HG02840 (cell line): ENCODE measurements at regions not wholly inside any gene's neighbourhood (a gene's known extent, or its start where the extent isn't known, plus 50 kb on each side); places are given as distances from the start of the nearest gene placed in this dataset.

Experiments used
- ATAC-seq: cut with Tn5 transposase; IDR thresholded peaks from one replicate; pipeline ENCODE4 v1.9.1; 2021; ENCODE audit warnings: mild to moderate bottlenecking, moderate library complexity, moderate number of reproducible peaks; ENCODE audit not compliant: unreplicated experiment, low FRiP score

GRCh38 chr3:124269619-124270018 lies 277.7 kb upstream of the ROPN1 start:
- no peak for ATAC-seq

GRCh38 chr3:124272605-124273151 lies 280.8 kb upstream of the ROPN1 start:
- ATAC-seq: no peak

DNA sequence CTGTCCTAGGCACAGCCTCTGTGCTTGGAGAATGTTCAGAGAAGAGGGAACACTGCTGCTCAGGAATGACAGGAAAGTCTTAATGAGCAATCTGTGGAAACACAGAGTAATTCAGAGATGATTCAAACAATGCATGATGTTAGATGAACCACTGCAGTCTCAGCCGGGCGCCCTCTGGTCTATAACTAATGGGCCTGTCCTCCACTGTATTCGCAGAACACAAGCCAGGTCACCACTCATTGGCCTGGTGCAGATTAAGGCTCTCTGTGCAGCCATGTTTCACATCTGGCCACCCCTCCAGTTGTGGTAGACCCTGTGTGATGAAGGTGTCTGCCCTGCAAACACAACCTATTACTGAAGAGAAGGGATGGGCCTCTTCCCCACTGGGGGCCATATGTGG lies 281.7 kb upstream of the ROPN1 start:
- ATAC-seq: no peak

- ATAC-seq: no peak
Measured at GRCh38 chr3:124274051-124274450, 282.1 kb upstream of the ROPN1 start.

DNA sequence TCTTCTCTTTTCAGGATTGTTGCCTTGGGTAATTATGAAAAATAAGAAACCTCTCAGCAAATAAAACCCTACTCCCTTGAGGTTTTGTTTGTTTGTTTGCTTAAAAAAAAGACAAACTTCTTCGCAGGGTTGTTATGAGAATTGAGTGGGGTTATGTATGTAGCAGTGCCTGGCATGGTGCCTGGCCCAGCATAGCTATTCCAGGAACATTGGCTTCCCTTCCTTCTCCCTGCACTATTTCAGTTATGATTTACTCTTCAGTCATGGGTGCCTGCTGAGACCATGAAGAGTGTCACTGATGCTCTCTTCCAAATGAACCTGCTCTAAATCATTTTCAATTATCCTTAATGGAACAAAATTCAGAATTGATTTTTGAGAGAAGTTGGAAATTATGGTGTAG lies 283.5 kb upstream of the ROPN1 start:
- no peak for ATAC-seq

GRCh38 chr3:124276133-124276532 lies 284.2 kb upstream of the ROPN1 start:
- ATAC-seq: no peak

GRCh38 chr3:124276539-124277143 lies 284.7 kb upstream of the ROPN1 start:
- no peak for ATAC-seq

DNA sequence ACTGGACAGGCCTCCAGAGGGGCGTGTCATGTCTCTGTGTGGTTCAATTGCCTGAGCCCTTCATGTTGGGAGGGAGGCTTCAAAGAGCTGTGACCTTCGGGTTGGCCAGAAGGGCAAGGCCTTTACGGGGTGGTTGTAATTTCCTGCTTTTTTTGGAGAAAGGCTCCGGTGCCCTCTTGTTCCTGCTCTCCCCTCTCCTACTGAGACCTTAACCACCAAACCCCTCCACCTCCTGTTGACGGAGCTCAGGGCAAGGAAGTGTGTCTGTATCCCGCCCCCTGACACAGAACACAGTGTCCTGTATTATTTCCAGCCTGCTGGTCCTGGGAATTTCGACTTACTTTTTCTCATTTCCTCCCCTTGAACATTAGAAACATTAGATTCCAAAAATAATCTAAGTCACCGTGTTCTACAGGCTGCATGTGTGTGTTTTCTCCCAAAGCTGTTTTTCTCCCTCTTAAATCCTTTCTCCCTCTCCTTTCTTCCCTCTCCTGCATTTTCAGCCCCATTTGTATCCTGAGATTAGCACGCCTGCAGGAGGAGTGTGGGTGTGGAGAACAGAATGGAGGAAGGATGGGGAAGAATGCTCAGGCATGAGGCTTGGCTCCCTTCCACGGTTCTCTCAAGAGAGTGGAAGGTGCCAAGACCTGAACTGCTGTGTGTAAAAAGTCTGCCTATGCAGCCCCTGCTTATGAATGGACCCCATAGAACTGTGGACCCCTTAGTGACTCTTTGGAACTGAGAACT lies 285.4 kb upstream of the ROPN1 start:
- ATAC-seq: no peak

DNA sequence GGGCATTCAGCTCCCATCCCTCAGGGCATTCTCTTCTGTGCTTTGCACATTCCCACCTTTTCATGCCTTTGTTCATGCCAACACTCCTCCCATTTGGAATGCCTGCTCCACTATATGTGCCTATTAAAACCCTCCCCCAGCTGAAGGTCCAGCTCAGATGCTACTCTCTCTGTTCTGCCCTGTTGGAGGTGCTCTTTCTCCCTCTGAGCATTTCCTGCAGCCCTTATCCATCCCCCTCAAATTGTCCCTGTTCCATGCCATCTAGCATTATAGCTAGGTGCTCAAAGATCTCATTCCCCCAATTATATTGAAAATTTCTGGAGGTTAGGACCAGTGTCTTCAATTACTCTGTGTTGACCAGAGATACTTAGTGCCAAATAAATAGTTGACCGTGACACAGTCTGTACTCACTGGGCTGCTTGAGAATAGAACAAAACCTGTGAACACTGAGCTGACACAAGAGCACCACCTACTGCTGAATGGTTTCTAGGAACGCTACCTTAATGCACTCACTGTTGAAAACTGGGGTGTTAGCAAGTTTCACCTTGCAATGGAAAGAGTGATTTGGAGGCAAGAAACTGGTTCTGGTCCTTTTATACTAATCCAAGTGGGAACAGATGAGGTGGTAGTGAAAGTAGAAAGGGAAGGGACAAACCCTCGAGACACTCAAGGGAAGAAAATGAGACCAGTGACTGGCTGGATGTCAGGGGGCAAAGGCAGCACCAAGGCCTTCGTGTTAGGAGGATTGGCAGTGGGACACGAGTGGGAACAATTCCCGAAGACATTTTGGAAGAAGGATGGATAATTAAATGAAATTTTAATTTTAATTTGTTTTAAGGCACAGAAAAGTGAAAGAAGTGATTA lies 289.8 kb upstream of the ROPN1 start:
- no peak for ATAC-seq

DNA sequence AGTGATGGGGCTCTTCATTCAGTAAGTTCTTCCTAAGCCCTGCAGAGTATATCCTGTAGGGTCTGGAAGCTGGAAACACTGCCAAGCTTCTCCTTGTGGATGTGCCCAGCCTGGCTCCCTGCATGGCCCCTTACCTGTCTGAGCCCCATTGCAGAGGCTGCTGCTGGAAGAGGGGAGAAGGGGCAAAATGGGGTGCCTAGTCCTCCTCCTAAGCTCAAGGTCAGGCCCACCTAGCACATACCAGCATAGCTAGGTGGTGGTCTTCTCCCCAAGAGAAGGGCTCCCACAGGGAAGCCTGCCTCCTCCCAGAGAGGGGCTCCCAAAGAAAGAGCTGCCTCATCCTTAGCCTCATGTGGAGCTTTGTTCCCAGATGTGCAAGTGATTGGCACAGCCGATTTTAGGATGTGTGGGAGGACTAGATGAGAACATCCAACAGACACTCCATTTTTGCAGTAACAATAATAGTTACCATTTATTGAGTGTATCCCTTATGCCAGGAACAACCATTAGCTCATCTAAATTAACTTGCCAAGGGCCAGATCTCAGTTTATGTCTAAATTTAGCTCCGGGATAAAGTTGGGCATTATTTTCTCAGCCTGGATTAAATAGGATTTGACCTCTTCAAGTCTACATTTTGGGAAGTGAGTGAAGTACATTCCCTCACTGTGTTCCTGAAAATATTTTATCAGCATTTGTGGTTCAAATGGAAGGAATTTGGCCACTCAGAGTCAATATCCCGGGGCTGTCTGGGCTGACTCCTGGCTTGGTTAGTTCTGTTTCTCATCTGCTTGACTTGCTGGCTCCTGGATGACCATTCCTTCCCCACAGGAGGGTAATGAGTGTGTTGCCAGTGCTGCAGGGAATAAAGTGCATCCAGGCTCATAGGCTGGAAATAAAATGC lies 291.1 kb upstream of the ROPN1 start:
- ATAC-seq: no peak

DNA sequence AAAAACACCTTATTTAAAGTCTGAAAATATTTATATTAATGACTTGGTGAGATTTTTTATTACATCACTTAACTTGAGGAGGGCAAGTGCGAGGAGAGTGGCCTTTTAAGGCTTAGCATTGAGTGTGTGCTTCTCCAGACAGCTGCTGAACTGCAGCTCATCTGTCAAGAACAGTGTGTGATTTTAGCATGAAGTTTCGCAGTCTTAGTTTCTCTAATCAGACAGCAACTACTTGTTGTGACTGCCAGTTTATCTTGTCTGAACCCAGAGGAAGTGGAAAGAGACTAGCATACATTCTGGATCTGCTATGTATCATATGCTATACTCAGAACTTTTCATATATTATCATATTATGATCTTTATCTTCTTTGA lies 291.7 kb upstream of the ROPN1 start:
- ATAC-seq: no peak

DNA sequence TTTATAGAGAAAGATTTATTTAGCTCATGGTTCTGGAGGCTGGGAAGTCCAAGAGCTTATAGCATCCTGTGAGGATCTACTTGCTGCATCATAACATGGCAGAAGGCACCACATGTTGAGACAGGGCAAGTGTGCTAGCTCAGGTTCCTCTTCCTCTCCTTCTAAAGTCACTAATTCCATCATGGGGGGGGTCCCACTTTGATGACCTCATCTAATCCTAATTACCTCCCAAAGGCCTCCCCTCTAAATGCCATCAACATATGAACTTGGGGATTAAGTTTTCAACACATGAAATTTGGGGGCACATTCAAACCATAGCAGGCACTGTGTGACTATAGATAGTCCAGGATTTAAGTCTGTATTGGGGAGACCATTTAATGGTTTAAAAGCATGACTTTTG lies 297.1 kb upstream of the ROPN1 start:
- no peak for ATAC-seq

DNA sequence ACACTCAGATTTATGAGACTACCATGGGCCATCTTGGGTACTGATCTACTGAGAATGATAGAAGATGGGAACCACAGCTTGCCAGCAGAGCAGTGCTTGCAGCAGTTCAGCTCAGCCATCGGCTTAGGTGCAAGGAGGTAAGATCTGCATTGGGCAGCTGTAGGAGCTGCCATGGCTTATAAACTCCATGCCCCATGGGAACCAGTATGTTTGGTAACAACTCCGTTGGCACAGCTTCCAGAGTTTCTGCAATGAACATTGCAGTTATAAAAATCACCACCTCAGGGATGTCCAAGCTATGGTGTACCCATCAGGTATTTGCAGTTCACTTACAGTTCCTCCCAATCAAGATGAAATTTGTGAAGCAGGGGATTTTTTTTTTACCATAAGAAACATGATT lies 299.1 kb upstream of the ROPN1 start:
- ATAC-seq: no peak

DNA sequence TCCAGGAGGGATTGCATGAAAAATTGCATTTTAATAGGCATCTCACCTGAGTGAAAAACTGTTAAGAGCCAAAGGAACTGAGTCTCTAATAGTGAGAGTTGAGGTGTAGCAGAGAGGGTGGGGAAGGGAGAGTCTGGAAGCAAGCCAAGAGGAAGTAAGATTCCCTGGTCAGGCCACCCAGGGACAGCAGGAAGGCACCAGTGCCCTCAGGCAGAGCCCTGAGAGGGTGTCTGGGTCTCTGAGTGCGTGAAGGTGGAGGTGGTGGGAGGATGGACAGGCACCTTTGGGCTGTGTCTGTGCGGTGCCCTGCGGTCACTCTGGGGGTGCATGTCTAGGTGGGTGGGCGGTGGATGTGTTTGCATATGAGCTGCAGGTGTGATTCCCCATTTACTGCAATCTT lies 300.4 kb upstream of the ROPN1 start:
- no peak for ATAC-seq

DNA sequence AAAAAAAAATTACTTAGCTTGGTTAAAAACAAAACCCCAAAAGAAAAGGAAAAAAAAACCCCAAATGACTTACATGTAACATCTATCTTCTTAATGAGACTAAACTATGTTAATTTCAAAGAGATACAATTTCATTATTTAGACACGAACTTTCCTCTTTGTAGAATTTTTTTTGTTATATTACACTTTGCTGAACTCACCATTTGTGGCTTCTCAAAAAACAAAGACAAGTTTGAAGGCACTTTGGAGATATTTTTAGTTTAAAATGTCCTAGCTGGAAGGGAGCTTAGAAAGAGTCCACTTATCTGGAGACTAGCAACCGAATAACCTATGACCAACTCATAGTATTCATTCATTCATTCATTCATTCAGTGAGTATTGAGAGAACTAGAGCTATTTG lies 301.7 kb upstream of the ROPN1 start:
- no peak for ATAC-seq

GRCh38 chr3:124295362-124295761 lies 303.4 kb upstream of the ROPN1 start:
- ATAC-seq: no peak

- no peak for ATAC-seq
Measured at GRCh38 chr3:124296406-124296805, 304.5 kb upstream of the ROPN1 start.

DNA sequence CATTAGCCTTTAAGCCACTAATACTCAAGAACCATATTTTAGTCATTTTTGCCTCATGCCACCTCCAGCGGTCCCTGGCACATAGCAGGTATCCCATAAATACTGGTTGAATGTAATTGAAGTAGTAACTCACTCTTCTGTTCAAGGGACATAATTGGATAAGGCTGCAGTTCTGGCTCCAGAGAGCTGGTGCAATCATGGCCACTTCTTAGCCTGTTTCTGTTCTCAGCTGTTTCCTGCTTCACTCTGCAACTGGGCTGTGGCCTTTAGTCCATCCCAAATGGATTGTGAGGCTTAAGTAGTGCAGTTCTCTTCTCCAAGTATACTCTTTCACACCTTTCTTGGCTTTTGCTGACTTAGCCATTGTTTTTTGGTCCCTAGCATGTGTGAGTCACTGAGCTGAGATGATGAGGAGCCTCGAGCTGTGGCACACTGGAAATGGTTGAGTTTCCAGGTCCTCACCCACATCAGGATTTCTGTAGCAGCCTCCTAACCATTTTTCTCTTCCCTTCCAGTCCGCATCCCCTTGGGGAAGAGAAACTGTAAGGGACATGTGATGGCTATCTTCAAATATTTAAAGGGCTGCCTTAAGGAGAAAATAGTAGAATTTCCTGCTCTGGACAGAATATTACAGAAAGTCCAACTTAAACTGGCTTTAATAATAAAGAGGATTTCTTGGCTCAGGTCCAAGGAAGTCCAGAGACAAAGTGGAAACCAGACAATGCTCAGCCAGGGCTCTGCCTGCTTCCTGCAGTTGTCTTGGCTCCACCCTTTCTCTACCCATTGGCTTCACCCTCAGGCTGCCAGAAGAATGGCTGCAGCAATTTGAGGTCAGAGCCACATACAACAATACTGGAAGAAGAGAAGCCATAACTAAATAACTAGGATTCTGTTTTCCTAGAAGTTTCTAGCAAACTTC lies 305.4 kb upstream of the ROPN1 start:
- ATAC-seq: no peak

- ATAC-seq: no peak
Measured at GRCh38 chr3:124298301-124298700, 306.4 kb upstream of the ROPN1 start.
